Activated naive CD4-positive, alpha-beta T cell treated with anti-CD3 and anti-CD28 coated beads, Interleukin-2, amount 50 U/mL, for 72 hours (primary cell): ENCODE measurements at regions not wholly inside any gene's neighbourhood (a gene's known extent, or its start where the extent isn't known, plus 50 kb on each side); places are given as distances from the start of the nearest gene placed in this dataset.
"Not testable (repeated sequence)": the region's sequence is repeated elsewhere in the genome, so short reads cannot be mapped to it uniquely, and the experiment has no call there.

Experiments
- ATAC-seq, 2 donors: fragments of 150-1000 bp; cut with Tn5 transposase; 2 replicates each; pipeline ENCODE4 v1.10.0; 2021; ENCODE audit warnings: mild to moderate bottlenecking in 2 of 2, moderate library complexity in 2 of 2
- DNase-seq, 2 donors: peaks; one replicate each; pipeline ENCODE4 v3.0.0; 2021 to 2022; ENCODE audit warnings: low spot score in 2 of 2
- H3K27ac Mint-ChIP-seq, 2 donors: one replicate each; pipeline ENCODE4 v1.8.0; 2022; ENCODE audit warnings: mild to moderate bottlenecking in 2 of 2, mixed read lengths in 2 of 2
- H3K36me3 Mint-ChIP-seq, 2 donors: one replicate each; pipeline ENCODE4 v1.8.0; 2022; ENCODE audit warnings: mixed read lengths in 2 of 2
- H3K9me3 Mint-ChIP-seq, 2 donors: one replicate each; pipeline ENCODE4 v1.8.0; 2022; ENCODE audit warnings: mixed read lengths in 2 of 2

DNA sequence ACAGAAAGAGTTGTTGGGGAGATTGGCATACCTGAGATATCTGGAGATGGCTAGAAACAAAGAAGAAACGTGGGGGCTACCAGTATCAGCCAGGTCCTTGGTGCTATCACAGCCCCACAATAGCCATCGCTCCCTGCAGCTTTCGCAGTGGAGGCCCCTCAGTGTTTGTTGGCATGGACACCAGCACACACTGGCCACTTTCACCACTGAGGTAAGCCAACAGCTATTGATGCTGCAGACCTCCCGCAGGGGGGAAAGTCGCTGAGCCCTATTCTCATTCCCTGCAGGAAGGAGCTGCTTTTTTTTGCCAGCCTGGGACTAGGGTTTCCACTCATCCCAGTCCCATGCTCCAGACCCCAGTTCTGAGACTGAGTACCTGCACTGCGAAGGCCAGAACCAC, 879.2 kb upstream of the IGFBP7 start:
- Mint-ChIP-seq H3K9me3 (peaks cover 12 to 18% of the 10 kb centered on the region in 2 donors), H3K27ac (no peak overlapping the region), H3K36me3 (no peaks in the 10 kb centered on the region)
- ATAC-seq (no peak), DNase-seq (no peak)

DNA sequence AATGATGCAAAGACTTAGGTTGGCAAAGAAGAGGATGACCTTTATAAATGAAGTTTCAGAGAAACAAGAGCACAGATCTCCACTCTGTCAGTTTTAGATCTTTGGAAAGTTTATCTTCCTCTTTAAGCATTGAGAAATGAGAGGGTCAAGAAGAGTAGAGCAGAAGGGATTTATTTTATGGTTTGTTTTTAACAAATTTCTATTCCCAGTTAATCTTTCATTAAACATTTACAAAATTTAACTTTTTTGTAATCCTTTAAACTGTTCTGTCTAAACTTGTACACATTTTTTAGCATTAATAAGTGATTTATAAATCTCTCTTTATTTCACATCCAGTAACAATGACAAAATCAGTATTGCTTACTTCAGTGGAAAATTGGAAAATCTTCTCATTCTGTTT, 875.0 kb upstream of the IGFBP7 start:
- no peak for DNase-seq
- ATAC-seq: no peak
- H3K9me3 Mint-ChIP-seq: no peaks in the 10 kb centered on the region
- H3K36me3 Mint-ChIP-seq: no peaks in the 10 kb centered on the region
- no peak overlapping the region for H3K27ac Mint-ChIP-seq

GRCh38 chr4:57981123-57981522, 870.9 kb upstream of the IGFBP7 start:
- no peak for DNase-seq
- H3K9me3 Mint-ChIP-seq: peaks cover 0 to 10% of the 10 kb centered on the region in 2 donors
- H3K27ac Mint-ChIP-seq: no peak overlapping the region
- no peaks in the 10 kb centered on the region for H3K36me3 Mint-ChIP-seq
- no peak for ATAC-seq

GRCh38 chr4:57974821-57975220, 864.6 kb upstream of the IGFBP7 start:
- H3K27ac Mint-ChIP-seq: no peak overlapping the region
- ATAC-seq (no peak), DNase-seq (no peak)
- peaks cover 12 to 20% of the 10 kb centered on the region in 2 donors for H3K9me3 Mint-ChIP-seq
- peaks cover 0 to 6% of the 10 kb centered on the region in 2 donors for H3K36me3 Mint-ChIP-seq

DNA sequence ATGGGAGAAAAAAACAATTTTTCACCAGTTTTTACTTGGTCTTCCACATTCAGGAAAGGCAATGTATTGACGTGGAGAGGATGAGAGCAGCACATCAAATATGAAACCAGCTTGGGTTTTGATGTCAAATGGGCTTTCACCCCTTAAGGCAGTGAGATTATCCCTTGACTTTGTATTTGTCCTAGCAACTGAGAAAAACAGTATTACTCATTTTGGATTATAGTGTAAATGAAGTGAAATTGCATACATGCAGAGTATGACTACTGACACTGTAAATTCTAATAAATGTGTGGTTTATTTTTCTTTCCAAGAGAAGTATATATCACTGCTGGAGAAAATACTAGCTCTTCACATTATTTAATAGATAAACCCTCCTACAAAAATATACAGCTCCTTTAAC, 863.6 kb upstream of the IGFBP7 start:
- Mint-ChIP-seq H3K9me3 (peaks cover 11 to 12% of the 10 kb centered on the region in 2 donors), H3K27ac (no peak overlapping the region), H3K36me3 (peaks cover 0 to 6% of the 10 kb centered on the region in 2 donors)
- DNase-seq (no peak), ATAC-seq (no peak)

- no peak for ATAC-seq
- Mint-ChIP-seq H3K27ac (no peak overlapping the region), H3K36me3 (peaks cover 6 to 12% of the 10 kb centered on the region in 2 donors), H3K9me3 (peaks cover 15 to 21% of the 10 kb centered on the region in 2 donors)
- no peak for DNase-seq
Measured at GRCh38 chr4:57971261-57971660, 861.1 kb upstream of the IGFBP7 start.

DNA sequence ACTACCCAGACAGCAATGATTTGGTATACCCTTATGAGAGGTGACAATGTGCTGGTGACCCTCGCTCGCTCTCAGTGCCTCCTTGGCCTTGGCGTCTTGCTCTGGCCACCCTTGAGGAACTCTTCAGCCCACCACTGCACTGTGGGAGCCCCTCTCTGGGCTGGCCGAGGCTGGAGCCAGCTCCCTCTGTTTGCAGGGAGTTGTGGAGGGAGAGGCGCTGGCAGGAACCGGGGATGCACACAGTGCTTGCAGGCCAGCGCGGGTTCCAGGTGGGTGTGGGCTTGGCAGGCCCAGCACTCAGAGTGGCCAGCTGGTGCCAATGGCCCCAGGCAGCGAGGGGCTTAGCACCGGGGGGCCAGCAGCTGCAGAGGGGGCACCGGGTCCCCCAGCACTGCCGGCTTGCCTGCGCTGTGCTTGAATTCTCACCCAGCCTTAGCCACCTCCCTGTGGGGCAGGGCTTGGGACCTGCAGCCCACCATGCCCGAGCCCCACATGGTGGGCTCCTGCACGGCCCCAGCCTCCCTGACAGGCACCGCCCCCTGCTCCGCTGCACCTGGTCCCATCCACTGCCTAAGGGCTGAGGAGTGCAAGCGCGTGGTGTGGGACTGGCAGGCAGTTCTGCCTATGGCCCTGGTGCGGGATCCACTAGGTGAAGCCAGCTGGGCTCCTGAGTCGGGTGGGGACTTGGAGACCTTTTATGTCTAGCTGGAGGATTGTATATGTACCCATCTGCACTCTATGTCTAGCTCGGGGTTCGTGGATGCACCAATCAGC, 857.0 kb upstream of the IGFBP7 start:
- Mint-ChIP-seq H3K9me3 (peaks cover 9 to 21% of the 10 kb centered on the region in 2 donors), H3K27ac (no peak overlapping the region), H3K36me3 (peaks cover 9% of the 10 kb centered on the region in 2 donors)
- no peak for DNase-seq
- ATAC-seq: no peak

DNA sequence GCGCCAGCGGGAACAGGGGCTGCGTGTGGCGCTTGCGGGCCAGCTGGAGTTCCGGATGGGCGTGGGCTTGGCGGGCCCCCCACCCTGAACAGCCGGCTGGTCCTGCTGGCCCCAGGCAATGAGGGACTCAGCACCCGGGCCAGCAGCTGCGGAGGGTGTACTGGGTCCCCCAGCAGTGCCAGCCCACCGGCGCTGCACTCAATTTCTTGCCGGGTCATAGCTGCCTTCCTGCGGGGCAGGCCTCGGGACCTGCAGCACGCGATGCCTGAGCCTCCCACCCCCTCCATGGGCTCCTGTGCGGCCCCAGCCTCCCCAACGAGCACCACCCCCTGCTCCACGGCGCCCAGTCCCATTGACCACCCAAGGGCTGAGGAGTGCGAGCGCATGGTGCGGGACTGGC, 855.2 kb upstream of the IGFBP7 start:
- not testable (repeated sequence) for ATAC-seq, DNase-seq, H3K27ac Mint-ChIP-seq, H3K36me3 Mint-ChIP-seq
- H3K9me3 Mint-ChIP-seq: peaks cover 9 to 14% of the 10 kb centered on the region in 2 donors

- H3K27ac Mint-ChIP-seq: no peak overlapping the region
- DNase-seq: no peak
- H3K9me3 Mint-ChIP-seq: peaks cover 0 to 11% of the 10 kb centered on the region in 2 donors
- no peaks in the 10 kb centered on the region for H3K36me3 Mint-ChIP-seq
- no peak for ATAC-seq
Measured at GRCh38 chr4:57945298-57945697, 835.1 kb upstream of the IGFBP7 start.

DNA sequence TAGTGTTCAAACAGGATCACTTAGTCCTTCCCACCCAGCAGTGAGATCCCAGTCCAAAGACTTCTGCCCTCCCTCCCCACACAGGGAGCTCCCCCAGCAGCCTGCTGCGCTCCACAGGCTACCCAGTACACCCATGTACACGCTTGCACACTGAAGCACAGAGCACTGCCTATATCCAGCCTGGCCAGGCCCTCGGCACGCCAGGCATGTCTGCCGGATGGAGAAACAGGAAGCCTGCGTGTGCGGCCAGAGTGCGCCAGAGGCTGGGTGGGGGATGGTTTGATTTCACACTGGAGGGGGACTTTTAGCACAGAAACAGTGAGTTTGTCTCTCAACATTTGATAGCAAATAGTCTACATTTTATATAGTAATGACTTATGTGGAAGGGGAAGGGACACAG, 833.5 kb upstream of the IGFBP7 start:
- DNase-seq (no peak), ATAC-seq (no peak)
- Mint-ChIP-seq H3K36me3 (no peaks in the 10 kb centered on the region), H3K27ac (no peak overlapping the region), H3K9me3 (peaks cover 0 to 10% of the 10 kb centered on the region in 2 donors)

DNA sequence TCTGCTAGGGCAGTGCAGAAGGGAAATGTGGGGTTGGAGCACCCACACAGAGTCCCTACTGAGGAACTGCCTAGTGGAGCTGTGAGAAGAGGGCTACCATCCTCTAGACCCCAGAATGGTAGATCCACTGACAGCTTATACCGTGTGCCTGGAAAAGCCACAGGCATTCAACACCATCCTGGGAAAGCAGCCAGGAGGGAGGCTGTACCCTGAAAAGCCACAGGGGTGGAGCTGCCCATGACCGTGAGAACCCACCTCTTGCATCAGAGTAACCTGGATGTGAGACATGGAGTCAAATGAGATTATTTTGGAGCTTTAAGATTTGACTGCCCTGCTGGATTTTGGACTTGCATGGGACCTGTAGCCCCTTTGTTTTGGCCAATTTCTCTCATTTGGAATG, 827.1 kb upstream of the IGFBP7 start:
- not testable (repeated sequence) for H3K36me3 Mint-ChIP-seq, ATAC-seq, H3K27ac Mint-ChIP-seq, DNase-seq
- peaks cover 16 to 20% of the 10 kb centered on the region in 2 donors for H3K9me3 Mint-ChIP-seq

GRCh38 chr4:57926311-57926710, 816.1 kb upstream of the IGFBP7 start:
- no peak for ATAC-seq
- H3K27ac Mint-ChIP-seq: no peak overlapping the region

GRCh38 chr4:57924951-57925350, 814.8 kb upstream of the IGFBP7 start:
- no peak for ATAC-seq
- no peak for DNase-seq
- H3K9me3 Mint-ChIP-seq: peaks cover 8 to 13% of the 10 kb centered on the region in 2 donors
- H3K27ac Mint-ChIP-seq: no peak overlapping the region
- no peaks in the 10 kb centered on the region for H3K36me3 Mint-ChIP-seq

More at GRCh38 chr4:57926311-57926710, 816.1 kb upstream of the IGFBP7 start:
- Mint-ChIP-seq H3K36me3 (no peaks in the 10 kb centered on the region), H3K9me3 (peaks cover 9 to 12% of the 10 kb centered on the region in 2 donors)
- no peak for DNase-seq

DNA sequence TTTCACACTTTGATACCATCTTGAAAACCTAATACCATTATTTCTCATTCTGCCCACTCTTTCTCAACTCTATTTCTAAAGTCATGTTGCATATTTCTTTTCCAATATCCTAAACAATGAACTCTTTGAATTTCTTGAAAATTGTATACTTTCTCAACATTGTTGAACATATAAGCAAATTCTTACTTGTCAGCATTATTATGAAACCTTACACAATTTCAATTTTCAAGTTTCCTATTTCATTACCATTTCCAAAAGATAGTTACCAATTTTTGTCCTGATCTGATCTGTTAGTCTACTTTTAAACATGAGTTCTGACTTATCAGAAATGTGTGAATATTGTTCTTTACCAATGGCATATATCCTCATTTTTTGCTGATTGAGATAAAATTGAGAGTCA, 806.3 kb upstream of the IGFBP7 start:
- no peak overlapping the region for H3K27ac Mint-ChIP-seq
- DNase-seq (no peak), ATAC-seq (no peak)
- H3K36me3 Mint-ChIP-seq: peaks cover 0 to 6% of the 10 kb centered on the region in 2 donors
- H3K9me3 Mint-ChIP-seq: peaks cover 11 to 16% of the 10 kb centered on the region in 2 donors

- peaks cover 3 to 14% of the 10 kb centered on the region in 2 donors for H3K9me3 Mint-ChIP-seq
- H3K36me3 Mint-ChIP-seq: no peaks in the 10 kb centered on the region
- no peak overlapping the region for H3K27ac Mint-ChIP-seq
- no peak for ATAC-seq
- DNase-seq: no peak
Measured at GRCh38 chr4:57911203-57911602, 801.0 kb upstream of the IGFBP7 start.

GRCh38 chr4:57910151-57910550, 800.0 kb upstream of the IGFBP7 start:
- Mint-ChIP-seq H3K36me3 (no peaks in the 10 kb centered on the region), H3K27ac (no peak overlapping the region), H3K9me3 (peaks cover 3 to 14% of the 10 kb centered on the region in 2 donors)
- no peak for ATAC-seq
- DNase-seq: no peak

- DNase-seq (no peak), ATAC-seq (no peak)
- Mint-ChIP-seq H3K27ac (no peak overlapping the region), H3K9me3 (peaks cover 6 to 11% of the 10 kb centered on the region in 2 donors), H3K36me3 (no peaks in the 10 kb centered on the region)
Measured at GRCh38 chr4:57905965-57906364, 795.8 kb upstream of the IGFBP7 start.

DNA sequence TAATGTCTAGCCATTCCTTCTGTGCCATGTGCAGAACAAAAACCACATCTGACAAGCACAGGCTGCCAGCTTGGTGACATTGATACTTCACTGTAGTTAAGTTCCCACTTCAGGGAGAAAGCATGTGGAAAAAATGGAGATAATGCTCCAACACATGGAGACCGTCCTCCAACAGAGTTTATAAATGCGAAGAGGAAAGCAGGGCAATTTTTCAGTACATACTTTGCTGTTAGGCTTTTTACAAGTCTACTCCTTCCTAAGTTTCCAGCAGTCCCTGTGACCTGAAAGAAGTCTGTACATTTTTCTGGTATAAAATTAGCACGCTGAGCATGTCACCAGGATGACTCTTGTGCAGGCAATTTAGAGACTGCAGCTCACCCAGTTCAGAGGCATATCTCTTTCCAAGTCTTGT, 766.9 kb upstream of the IGFBP7 start:
- no peak for ATAC-seq
- Mint-ChIP-seq H3K9me3 (peaks cover 12 to 15% of the 10 kb centered on the region in 2 donors), H3K36me3 (no peaks in the 10 kb centered on the region), H3K27ac (no peak overlapping the region)
- DNase-seq: no peak
